ENCODE measurements at regions not wholly inside any gene's neighbourhood (a gene's known extent, or its start where the extent isn't known, plus 50 kb on each side); places are given as distances from the start of the nearest gene placed in this dataset.
A peak's percentile ranks its signal among the peaks of the same experiment; 100 is the strongest.

DNA sequence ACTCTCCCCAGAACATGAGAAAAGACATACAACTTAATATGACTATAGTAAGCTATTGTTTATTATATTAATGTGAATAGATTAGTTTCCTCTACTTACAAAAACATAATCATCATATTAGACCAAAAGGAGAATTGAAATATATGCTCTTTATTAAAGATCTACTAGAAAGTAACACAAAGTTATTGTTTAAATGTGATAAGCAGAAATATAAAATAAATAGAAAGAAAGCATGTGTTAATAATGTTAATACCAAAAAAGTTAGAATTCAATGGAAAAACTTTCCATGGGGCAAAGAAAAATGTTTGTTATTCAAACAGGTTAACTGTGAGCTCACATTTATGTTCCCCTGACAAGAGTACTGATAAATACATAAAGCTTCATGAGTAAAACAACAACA is 421.4 kb upstream of the UBE2E3 start:
- TF ChIP-seq, protein P1, sequence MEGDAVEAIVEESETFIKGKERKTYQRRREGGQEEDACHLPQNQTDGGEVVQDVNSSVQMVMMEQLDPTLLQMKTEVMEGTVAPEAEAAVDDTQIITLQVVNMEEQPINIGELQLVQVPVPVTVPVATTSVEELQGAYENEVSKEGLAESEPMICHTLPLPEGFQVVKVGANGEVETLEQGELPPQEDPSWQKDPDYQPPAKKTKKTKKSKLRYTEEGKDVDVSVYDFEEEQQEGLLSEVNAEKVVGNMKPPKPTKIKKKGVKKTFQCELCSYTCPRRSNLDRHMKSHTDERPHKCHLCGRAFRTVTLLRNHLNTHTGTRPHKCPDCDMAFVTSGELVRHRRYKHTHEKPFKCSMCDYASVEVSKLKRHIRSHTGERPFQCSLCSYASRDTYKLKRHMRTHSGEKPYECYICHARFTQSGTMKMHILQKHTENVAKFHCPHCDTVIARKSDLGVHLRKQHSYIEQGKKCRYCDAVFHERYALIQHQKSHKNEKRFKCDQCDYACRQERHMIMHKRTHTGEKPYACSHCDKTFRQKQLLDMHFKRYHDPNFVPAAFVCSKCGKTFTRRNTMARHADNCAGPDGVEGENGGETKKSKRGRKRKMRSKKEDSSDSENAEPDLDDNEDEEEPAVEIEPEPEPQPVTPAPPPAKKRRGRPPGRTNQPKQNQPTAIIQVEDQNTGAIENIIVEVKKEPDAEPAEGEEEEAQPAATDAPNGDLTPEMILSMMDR (IDR thresholded peaks at IDR 0.05; ENCODE audit: low read depth, low read length) = no peak
- no peak overlapping the region for H3K4me3 ChIP-seq (replicated peaks in 1 of 2; ENCODE audit: low read depth in 2 of 2, low read length in 2 of 2)

DNA sequence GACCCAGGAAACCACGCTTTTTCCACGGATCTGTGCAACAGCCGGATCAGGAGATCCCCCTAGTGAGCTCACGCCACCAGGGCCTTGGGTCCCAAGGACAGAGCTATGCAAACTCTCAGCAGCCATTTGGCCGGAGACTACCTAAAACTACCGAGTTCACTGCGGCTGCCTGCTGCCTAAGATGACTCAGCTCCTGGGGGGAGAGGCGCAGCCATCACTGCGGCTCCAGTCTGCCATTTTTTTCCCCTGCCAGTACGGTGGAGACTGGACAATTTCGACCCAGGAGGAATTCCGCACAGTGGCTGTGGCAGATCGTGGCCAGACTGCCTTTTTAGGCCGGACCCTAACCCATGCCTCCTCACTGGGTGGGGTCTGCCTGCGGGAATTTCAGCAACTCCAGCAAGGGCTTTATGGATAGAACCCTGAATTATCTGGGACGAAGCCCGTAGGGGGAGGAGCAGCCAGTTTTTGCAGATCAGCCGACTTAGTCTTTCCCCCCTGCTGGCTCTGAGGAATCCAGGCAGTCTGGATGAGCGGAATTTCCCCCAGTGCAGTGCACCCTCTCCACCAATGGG is 424.9 kb upstream of the UBE2E3 start:
- TF ChIP-seq, protein P1 (IDR thresholded peaks at IDR 0.05; ENCODE audit: low read depth, low read length) = no peak
- DNase-seq (ENCODE audit: low read depth in 2 of 2) = no peak
- no peak overlapping the region for H3K4me3 ChIP-seq (replicated peaks in 1 of 2; ENCODE audit: low read depth in 2 of 2, low read length in 2 of 2)

More for the DNA sequence above, 421.4 kb upstream of the UBE2E3 start:
- no peak for DNase-seq (ENCODE audit: low read depth in 2 of 2)

DNA sequence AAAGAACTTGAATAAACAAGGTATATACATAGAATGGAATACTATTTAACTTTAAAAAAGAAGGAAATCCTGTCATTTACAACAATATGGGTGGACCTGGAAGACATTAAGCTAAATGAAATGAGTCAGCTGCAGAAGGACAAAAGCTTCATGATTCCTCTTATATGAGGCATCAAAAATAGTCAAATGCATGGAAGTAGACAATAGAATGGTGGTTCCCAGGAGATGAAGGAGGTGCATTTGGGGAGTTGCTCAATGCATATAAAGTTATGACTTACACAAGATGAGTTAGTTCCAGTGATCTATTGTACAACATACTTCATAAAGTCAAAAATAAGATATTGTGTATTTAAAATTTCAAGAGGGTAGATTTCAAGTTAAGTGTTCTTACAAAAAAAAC is 426.1 kb upstream of the UBE2E3 start:
- no peak overlapping the region for H3K4me3 ChIP-seq (replicated peaks in 1 of 2; ENCODE audit: low read depth in 2 of 2, low read length in 2 of 2)
- TF ChIP-seq, protein P1 (IDR thresholded peaks at IDR 0.05; ENCODE audit: low read depth, low read length) = no peak
- peak in 1 of 2 donors; percentile 78 for DNase-seq (ENCODE audit: low read depth in 2 of 2)

DNA sequence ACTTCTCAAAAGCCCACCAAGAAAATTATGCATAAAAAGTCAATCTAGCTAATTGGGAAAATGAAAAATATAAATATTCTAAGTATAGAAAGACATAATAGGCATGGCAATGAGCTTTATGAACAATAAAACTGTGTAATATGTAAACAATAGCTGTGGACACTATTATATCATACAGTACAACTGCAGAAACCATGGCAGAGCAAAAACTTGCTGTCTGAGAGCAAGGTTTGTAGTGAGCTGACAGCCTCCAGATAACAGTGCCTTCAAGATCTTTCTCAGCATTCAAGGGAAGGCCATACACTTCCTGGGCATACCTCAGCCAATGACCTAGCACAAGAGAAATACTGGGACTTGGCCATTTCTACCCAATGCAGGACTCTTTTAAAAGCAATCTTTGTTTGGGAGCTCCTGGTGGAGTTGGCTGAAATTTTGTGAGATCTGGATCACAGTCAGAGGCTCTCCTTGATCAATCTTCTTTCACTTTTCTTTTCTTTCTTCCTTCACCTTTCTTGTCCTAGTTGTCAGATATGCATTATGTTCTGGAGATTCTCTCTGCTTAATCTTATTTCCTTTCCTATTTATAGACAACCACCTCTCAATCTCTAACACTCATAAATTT is 427.2 kb upstream of the UBE2E3 start:
- TF ChIP-seq, protein P1 (IDR thresholded peaks at IDR 0.05; ENCODE audit: low read depth, low read length) = no peak
- DNase-seq (ENCODE audit: low read depth in 2 of 2) = peak in 1 of 2 donors; percentile 14
- no peak overlapping the region for H3K4me3 ChIP-seq (replicated peaks in 1 of 2; ENCODE audit: low read depth in 2 of 2, low read length in 2 of 2)

DNA sequence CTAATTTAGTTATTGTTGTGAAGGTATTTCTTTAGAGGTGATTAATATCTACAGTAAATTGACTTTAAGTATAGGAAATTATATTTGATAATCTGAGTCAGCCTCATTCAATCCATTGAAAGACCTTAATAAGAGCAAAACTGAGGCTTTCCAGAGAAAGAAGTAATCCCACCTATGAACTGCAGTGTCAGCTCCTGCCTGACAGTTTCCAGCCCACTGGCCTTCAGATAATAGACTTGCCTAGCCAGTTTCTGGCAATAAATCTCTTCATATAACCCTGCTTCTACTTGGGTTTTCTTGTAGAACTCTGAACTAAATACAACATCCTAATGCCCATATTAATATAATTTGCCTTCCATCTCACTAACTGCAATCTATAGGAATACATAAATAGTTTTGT is 437.9 kb upstream of the UBE2E3 start:
- DNase-seq (ENCODE audit: low read depth in 2 of 2) = no peak
- no peak overlapping the region for H3K4me3 ChIP-seq (replicated peaks in 1 of 2; ENCODE audit: low read depth in 2 of 2, low read length in 2 of 2)
- TF ChIP-seq, protein P1 (IDR thresholded peaks at IDR 0.05; ENCODE audit: low read depth, low read length) = no peak

DNA sequence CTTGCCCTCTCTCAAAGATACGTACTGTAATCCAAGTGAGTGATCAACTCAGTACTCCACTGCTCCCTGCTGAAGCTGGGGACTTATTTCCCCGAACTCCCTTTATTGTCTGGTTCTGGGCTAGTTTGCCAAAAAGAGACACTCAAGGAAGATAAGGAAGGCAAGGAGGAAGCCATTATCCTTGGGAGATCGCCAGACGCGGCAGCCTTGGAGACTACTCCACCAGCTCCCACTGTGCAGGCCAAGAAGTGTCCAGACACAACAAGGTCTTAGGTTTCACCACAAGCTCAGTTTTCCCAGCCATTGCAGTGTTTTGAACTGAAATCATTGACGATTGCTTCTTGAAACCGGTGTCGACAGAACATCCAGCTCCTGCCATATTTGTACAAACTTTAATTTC is 439.6 kb upstream of the UBE2E3 start:
- DNase-seq (ENCODE audit: low read depth in 2 of 2) = peak; percentile 50 to 54
- H3K4me3 ChIP-seq (replicated peaks in 1 of 2; ENCODE audit: low read depth in 2 of 2, low read length in 2 of 2) = no peak overlapping the region
- TF ChIP-seq, protein P1 (IDR thresholded peaks at IDR 0.05; ENCODE audit: low read depth, low read length) = no peak

Measured in cardiac fibroblast (primary cell).